Gastrocnemius medialis (tissue), 4 donors: ENCODE measurements at regions not wholly inside any gene's neighbourhood (a gene's known extent, or its start where the extent isn't known, plus 50 kb on each side); places are given as distances from the start of the nearest gene placed in this dataset.

Experiments
- POLR2A ChIP-seq, 2 donors: fragments of 450-650 bp; IDR thresholded peaks; one replicate each; pipeline ENCODE4 v1.6.1; 2017; ENCODE audit warnings: antibody characterized with exemption in 2 of 2, mild to moderate bottlenecking in 2 of 2, moderate library complexity in 2 of 2
- TF ChIP-seq, protein P1 (sequence below), 5 experiments: fragments of 450-650 bp in 3 of 5; fragments of 200-600 bp in 2 of 5; sonication (generic) in 2 of 5; IDR thresholded peaks in 4 of 5; conservative IDR thresholded peaks in 1 of 5; 1 replicate in 4 of 5; 2 replicates in 1 of 5; pipeline ENCODE4 v1.5.1; 2016 to 2019; ENCODE audit warnings: antibody characterized with exemption in 5 of 5, mild to moderate bottlenecking in 3 of 5, moderate library complexity in 3 of 5

DNA sequence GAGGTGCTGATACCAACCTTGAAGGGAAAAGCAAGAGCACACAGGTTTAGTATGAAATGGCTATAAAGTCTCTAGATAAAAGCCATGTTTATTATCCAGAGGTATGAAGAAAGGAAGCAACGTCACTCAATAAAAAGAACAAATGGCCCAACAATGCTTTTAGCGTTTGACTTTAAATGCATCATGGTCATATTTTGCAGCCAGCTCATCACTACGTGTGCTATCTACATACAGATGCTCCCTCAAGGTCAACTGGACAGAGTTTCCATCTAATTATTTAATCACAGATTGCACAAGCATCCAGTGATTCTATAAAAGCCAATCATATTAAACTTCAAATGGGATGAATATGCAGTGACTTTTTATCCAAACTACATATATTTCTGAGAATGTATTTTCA lies 127.6 kb upstream of the SYNDIG1 start:
- TF ChIP-seq, protein P1, sequence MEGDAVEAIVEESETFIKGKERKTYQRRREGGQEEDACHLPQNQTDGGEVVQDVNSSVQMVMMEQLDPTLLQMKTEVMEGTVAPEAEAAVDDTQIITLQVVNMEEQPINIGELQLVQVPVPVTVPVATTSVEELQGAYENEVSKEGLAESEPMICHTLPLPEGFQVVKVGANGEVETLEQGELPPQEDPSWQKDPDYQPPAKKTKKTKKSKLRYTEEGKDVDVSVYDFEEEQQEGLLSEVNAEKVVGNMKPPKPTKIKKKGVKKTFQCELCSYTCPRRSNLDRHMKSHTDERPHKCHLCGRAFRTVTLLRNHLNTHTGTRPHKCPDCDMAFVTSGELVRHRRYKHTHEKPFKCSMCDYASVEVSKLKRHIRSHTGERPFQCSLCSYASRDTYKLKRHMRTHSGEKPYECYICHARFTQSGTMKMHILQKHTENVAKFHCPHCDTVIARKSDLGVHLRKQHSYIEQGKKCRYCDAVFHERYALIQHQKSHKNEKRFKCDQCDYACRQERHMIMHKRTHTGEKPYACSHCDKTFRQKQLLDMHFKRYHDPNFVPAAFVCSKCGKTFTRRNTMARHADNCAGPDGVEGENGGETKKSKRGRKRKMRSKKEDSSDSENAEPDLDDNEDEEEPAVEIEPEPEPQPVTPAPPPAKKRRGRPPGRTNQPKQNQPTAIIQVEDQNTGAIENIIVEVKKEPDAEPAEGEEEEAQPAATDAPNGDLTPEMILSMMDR (IDR thresholded peaks at IDR 0.05 in 4 of 5, conservative IDR thresholded peaks at IDR 0.05 in 1 of 5), result no peak
- TF ChIP-seq POLR2A (IDR thresholded peaks at IDR 0.05), result no peak
